Spleen (tissue), 11 donors: ENCODE measurements at regions not wholly inside any gene's neighbourhood (a gene's known extent, or its start where the extent isn't known, plus 50 kb on each side); places are given as distances from the start of the nearest gene placed in this dataset.
A peak's percentile ranks its signal among the peaks of the same experiment; 100 is the strongest.

Experiments
- DNase-seq: peaks from one replicate; pipeline ENCODE4 v3.0.0-alpha.2; 2020
- H3K27ac ChIP-seq, 8 donors: fragments of 200-600 bp; sonication (generic) in 7 of 8; 1 replicate in 4 of 8; 2 replicates in 4 of 8; pipeline versions ENCODE4 v1.5.0 to v1.8.0; 2016 to 2021; ENCODE audit warnings: inconsistent platforms in 4 of 8, mild to moderate bottlenecking in 4 of 8, moderate library complexity in 1 of 8
- H3K27me3 ChIP-seq, 7 donors: fragments of 200-600 bp; sonication (generic) in 6 of 7; replicated peaks in 1 of 7; 1 replicate in 4 of 7; 2 replicates in 3 of 7; pipeline versions ENCODE4 v1.5.0 to v1.8.0; 2016 to 2021; ENCODE audit warnings: inconsistent platforms in 3 of 7, mild to moderate bottlenecking in 1 of 7
- H3K36me3 ChIP-seq, 6 donors: fragments of 200-600 bp; sonication (generic) in 5 of 6; 1 replicate in 4 of 6; 2 replicates in 2 of 6; pipeline versions ENCODE4 v1.5.0 to v1.8.0; 2016 to 2021; ENCODE audit warnings: inconsistent platforms in 2 of 6
- H3K4me1 ChIP-seq, 6 donors: fragments of 200-600 bp; sonication (generic) in 5 of 6; 1 replicate in 3 of 6; 2 replicates in 3 of 6; pipeline versions ENCODE4 v1.5.0 to v1.8.0; 2016 to 2021; ENCODE audit warnings: inconsistent platforms in 3 of 6
- H3K4me3 ChIP-seq, 8 donors: fragments of 200-600 bp; sonication (generic) in 7 of 8; 1 replicate in 4 of 8; 2 replicates in 4 of 8; pipeline versions ENCODE4 v1.5.0 to v1.8.0; 2016 to 2021; ENCODE audit warnings: inconsistent platforms in 4 of 8, mild to moderate bottlenecking in 4 of 8, moderate library complexity in 2 of 8
- H3K9me3 ChIP-seq, 8 donors: fragments of 200-600 bp; sonication (generic) in 7 of 8; 1 replicate in 4 of 8; 2 replicates in 4 of 8; pipeline versions ENCODE4 v1.5.0 to v1.8.0; 2016 to 2021; ENCODE audit warnings: inconsistent platforms in 4 of 8
- CTCF ChIP-seq, 11 experiments: fragments of 200-600 bp in 7 of 11; fragments of 450-650 bp in 4 of 11; sonication (generic) in 4 of 11; IDR thresholded peaks in 8 of 11; conservative IDR thresholded peaks in 3 of 11; 1 replicate in 7 of 11; 2 replicates in 4 of 11; pipeline versions ENCODE4 v1.4.0 to v1.8.0; 2016 to 2021; ENCODE audit warnings: antibody characterized with exemption in 11 of 11, inconsistent platforms in 4 of 11, mild to moderate bottlenecking in 1 of 11
- POLR2A ChIP-seq, 3 donors: fragments of 450-650 bp; IDR thresholded peaks; one replicate each; pipeline ENCODE4 v1.5.1; 2017; ENCODE audit warnings: antibody characterized with exemption in 3 of 3, mild to moderate bottlenecking in 1 of 3
- POLR2AphosphoS5 ChIP-seq, 3 donors: sonication (generic); formaldehyde crosslinking; IDR thresholded peaks; one replicate each; pipeline ENCODE4 v1.5.1; 2017; ENCODE audit warnings: antibody characterized with exemption in 3 of 3
- WGBS, 5 donors: extraction: QIAGEN DNeasy Blood & Tissue Kit in 3 of 5; methylation state at CpG; one replicate each; pipeline versions ENCODE4 v1.1.5 to v1.1.7; 2013 to 2018; 5-methylcytosine and 5-hydroxymethylcytosine counted together
- intact Hi-C: fragments of 100-400 bp; cut with DNase I; formaldehyde crosslinking; loops from one replicate; pipeline ENCODE4 v1.15.0; 2023; ENCODE audit warnings: low total_unique reads
- donor health status: healthy with polysubstance abuse.
- donor health status: DM: no; HTN: no; CAD: no; lungs with moderate emphysema.
- donor health status: DM: no; HTN: no; CAD: no.
- donor health status: Bipolar disorder and iron deficiency.
- donor health status: healthy.
- donor health status: DM: no; HTN: no; CAD: no.
- donor health status: DM: yes; HTN: yes; CAD: no.

- no peaks in the 10 kb centered on the region for H3K36me3 ChIP-seq
- no peak for DNase-seq
- 82 to 92% (median 88%) methylated on average over 7 to 9 of the region's 9 CpGs for WGBS, 5 donors
- no peak overlapping the region for H3K27ac ChIP-seq
- peaks cover 0 to 8% (median 0%) of the 10 kb centered on the region in 7 donors for H3K27me3 ChIP-seq
- intact Hi-C loops = no loop called here
- H3K4me1 ChIP-seq = no peaks in the 10 kb centered on the region
- peaks cover 0 to 11% (median 1%) of the 10 kb centered on the region in 8 donors for H3K9me3 ChIP-seq
- TF ChIP-seq CTCF (IDR thresholded peaks at IDR 0.05 in 8 of 11, conservative IDR thresholded peaks at IDR 0.05 in 3 of 11) (no peak), POLR2AphosphoS5 (IDR thresholded peaks at IDR 0.05) (no peak), POLR2A (IDR thresholded peaks at IDR 0.05) (no peak)
- no peak overlapping the region for H3K4me3 ChIP-seq
These were observed 203.0 kb upstream of the TNRC6C start for GRCh38 chr17:77755410-77755963.

GRCh38 chr17:77756028-77756427 lies 202.5 kb upstream of the TNRC6C start:
- Histone ChIP-seq H3K4me3 (no peak overlapping the region), H3K9me3 (peaks cover 0 to 11% (median 1%) of the 10 kb centered on the region in 8 donors), H3K36me3 (no peaks in the 10 kb centered on the region), H3K27me3 (peaks cover 0 to 8% (median 0%) of the 10 kb centered on the region in 7 donors), H3K4me1 (no peaks in the 10 kb centered on the region), H3K27ac (no peak overlapping the region)
- peak; percentile 31 for DNase-seq
- WGBS, 5 donors = 80 to 90% (median 88%) methylated on average over 4 to 5 of the region's 5 CpGs
- intact Hi-C loops = no loop called here
- no peak for TF ChIP-seq POLR2A (IDR thresholded peaks at IDR 0.05)

- H3K4me1 ChIP-seq = no peaks in the 10 kb centered on the region
- H3K27me3 ChIP-seq = peaks cover 0 to 8% (median 0%) of the 10 kb centered on the region in 7 donors
- H3K36me3 ChIP-seq = no peaks in the 10 kb centered on the region
- intact Hi-C loops = no loop called here
- peaks cover 0 to 11% (median 1%) of the 10 kb centered on the region in 8 donors for H3K9me3 ChIP-seq
- H3K4me3 ChIP-seq = no peak overlapping the region
- 43 to 71% (median 69%) methylated on average over 10 of the region's 10 CpGs for WGBS, 5 donors
- peak; percentile 65 for DNase-seq
- H3K27ac ChIP-seq = no peak overlapping the region
- TF ChIP-seq POLR2AphosphoS5 (IDR thresholded peaks at IDR 0.05) = no peak
- TF ChIP-seq POLR2A (IDR thresholded peaks at IDR 0.05) = no peak
- TF ChIP-seq CTCF (IDR thresholded peaks at IDR 0.05 in 8 of 11, conservative IDR thresholded peaks at IDR 0.05 in 3 of 11) = no peak
These were observed 201.5 kb upstream of the TNRC6C start for GRCh38 chr17:77756846-77757560.

GRCh38 chr17:77757561-77757898 lies 201.0 kb upstream of the TNRC6C start:
- Histone ChIP-seq H3K9me3 (peaks cover 0 to 11% (median 1%) of the 10 kb centered on the region in 8 donors), H3K4me1 (no peaks in the 10 kb centered on the region), H3K27me3 (peaks cover 0 to 8% (median 0%) of the 10 kb centered on the region in 7 donors), H3K4me3 (no peak overlapping the region), H3K36me3 (no peaks in the 10 kb centered on the region), H3K27ac (no peak overlapping the region)
- TF ChIP-seq CTCF (IDR thresholded peaks at IDR 0.05 in 8 of 11, conservative IDR thresholded peaks at IDR 0.05 in 3 of 11) (no peak), POLR2AphosphoS5 (IDR thresholded peaks at IDR 0.05) (no peak), POLR2A (IDR thresholded peaks at IDR 0.05) (no peak)
- peak; percentile 5 for DNase-seq
- 73 to 84% (median 83%) methylated on average over 7 of the region's 7 CpGs for WGBS, 5 donors
- intact Hi-C loops = no loop called here
